ENCODE measurements at regions not wholly inside any gene's neighbourhood (a gene's known extent, or its start where the extent isn't known, plus 50 kb on each side); places are given as distances from the start of the nearest gene placed in this dataset.

DNA sequence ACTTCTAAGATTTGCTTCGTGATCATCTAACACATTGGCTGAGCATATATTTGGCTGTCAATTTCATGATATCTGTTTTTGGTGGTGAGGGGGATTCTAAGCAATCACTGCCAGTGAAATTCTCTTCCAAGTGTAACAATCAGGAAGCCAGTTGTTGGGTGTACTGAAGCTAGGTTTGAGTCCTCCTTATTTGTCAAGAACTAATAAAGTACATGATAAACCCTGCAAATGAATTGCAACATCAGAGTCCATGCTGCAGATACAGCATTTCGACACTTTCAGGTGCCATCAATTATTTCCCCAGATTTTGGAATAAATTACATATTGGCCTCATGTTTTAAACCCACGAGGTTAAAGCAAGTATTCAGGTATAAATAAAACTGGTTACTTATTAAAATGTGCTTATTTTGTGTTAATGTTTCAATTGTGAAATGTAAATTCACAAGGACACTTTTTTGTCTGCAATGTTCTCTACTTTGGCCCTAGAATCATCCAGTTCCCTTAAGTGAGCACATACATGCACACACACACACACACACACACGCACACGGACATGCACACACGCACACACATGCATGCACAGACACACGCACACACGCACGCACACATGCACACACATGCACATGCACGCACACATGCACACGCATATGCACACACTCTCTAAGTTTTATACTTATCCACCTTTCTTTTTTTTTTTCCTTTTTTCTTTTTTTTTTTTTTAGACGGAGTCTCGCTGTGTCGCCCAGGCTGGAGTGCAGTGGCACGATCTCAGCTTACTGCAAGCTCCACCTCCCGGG, 510.2 kb upstream of the KLF6 start:
- no peak overlapping the region for H3K27ac ChIP-seq
- TF ChIP-seq, protein P1, sequence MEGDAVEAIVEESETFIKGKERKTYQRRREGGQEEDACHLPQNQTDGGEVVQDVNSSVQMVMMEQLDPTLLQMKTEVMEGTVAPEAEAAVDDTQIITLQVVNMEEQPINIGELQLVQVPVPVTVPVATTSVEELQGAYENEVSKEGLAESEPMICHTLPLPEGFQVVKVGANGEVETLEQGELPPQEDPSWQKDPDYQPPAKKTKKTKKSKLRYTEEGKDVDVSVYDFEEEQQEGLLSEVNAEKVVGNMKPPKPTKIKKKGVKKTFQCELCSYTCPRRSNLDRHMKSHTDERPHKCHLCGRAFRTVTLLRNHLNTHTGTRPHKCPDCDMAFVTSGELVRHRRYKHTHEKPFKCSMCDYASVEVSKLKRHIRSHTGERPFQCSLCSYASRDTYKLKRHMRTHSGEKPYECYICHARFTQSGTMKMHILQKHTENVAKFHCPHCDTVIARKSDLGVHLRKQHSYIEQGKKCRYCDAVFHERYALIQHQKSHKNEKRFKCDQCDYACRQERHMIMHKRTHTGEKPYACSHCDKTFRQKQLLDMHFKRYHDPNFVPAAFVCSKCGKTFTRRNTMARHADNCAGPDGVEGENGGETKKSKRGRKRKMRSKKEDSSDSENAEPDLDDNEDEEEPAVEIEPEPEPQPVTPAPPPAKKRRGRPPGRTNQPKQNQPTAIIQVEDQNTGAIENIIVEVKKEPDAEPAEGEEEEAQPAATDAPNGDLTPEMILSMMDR (conservative IDR thresholded peaks at IDR 0.05) = no peak
- no peak for TF ChIP-seq EZH2 (IDR thresholded peaks at IDR 0.05; ENCODE audit: low read depth)
- POLR2A ChIA-PET (ENCODE audit: unreplicated experiment) = no interaction called here
- H3F3A ChIP-seq (ENCODE audit: insufficient read depth, low read depth) = no peaks in the 10 kb centered on the region
- no TSS peak for BruUV-seq (replicated peaks)
- CTCF ChIA-PET = no interaction called here
- H3K36me3 ChIP-seq (ENCODE audit: low read depth) = no peaks in the 10 kb centered on the region
- DNase-seq = no peak
- no peaks in the 10 kb centered on the region for H3K4me1 ChIP-seq (replicated peaks; ENCODE audit: insufficient read depth)
- H2AFZ ChIP-seq = no peak overlapping the region
- H3K9me3 ChIP-seq (ENCODE audit: insufficient read depth, low read depth) = no peaks in the 10 kb centered on the region
- no peak overlapping the region for H3K4me2 ChIP-seq
- H3K4me3 ChIP-seq = no peak overlapping the region
- no peaks in the 10 kb centered on the region for H3K27me3 ChIP-seq (ENCODE audit: insufficient read depth, low read depth)
- H3K9me2 ChIP-seq (ENCODE audit: insufficient read depth) = no peaks in the 10 kb centered on the region
- intact Hi-C loops (cut with micrococcal nuclease; ENCODE audit: unreplicated experiment) = no loop called here
- H3K79me2 ChIP-seq (ENCODE audit: low read depth) = no peaks in the 10 kb centered on the region
- no peaks in the 10 kb centered on the region for H4K20me1 ChIP-seq (ENCODE audit: insufficient read depth)

DNA sequence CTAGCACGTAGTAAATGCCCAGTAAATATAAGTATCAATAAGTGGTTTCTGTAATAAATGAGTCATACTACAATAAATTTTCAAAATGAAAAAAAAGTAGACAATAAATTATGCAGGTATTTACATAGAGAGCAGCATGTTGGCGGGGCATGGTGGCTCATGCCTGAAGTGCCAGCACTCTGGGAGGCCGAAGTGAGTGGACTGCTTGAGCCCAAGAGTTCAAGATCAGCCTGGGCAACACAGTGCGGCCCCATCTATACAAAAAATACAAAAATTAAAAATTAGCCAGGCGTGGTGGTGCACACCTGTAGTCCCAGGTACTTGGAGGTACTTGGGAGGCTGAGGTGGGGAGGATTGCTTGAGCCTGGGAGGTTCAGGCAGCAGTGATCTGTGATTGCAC, 509.3 kb upstream of the KLF6 start:
- Histone ChIP-seq H4K20me1 (ENCODE audit: insufficient read depth) (no peaks in the 10 kb centered on the region), H3K36me3 (ENCODE audit: low read depth) (no peaks in the 10 kb centered on the region), H3K27me3 (ENCODE audit: insufficient read depth, low read depth) (no peaks in the 10 kb centered on the region), H2AFZ (no peak overlapping the region), H3K4me3 (no peak overlapping the region), H3K9me2 (ENCODE audit: insufficient read depth) (no peaks in the 10 kb centered on the region), H3K4me1 (replicated peaks; ENCODE audit: insufficient read depth) (no peaks in the 10 kb centered on the region), H3K27ac (no peak overlapping the region), H3F3A (ENCODE audit: insufficient read depth, low read depth) (no peaks in the 10 kb centered on the region), H3K79me2 (ENCODE audit: low read depth) (no peaks in the 10 kb centered on the region), H3K4me2 (no peak overlapping the region), H3K9me3 (ENCODE audit: insufficient read depth, low read depth) (no peaks in the 10 kb centered on the region)
- intact Hi-C loops (cut with micrococcal nuclease; ENCODE audit: unreplicated experiment) = no loop called here
- DNase-seq = no peak
- ChIA-PET POLR2A (ENCODE audit: unreplicated experiment) (no interaction called here), CTCF (no interaction called here)
- BruUV-seq (replicated peaks) = no TSS peak
- TF ChIP-seq, protein P1 (conservative IDR thresholded peaks at IDR 0.05) = no peak
- TF ChIP-seq EZH2 (IDR thresholded peaks at IDR 0.05; ENCODE audit: low read depth) = no peak

DNA sequence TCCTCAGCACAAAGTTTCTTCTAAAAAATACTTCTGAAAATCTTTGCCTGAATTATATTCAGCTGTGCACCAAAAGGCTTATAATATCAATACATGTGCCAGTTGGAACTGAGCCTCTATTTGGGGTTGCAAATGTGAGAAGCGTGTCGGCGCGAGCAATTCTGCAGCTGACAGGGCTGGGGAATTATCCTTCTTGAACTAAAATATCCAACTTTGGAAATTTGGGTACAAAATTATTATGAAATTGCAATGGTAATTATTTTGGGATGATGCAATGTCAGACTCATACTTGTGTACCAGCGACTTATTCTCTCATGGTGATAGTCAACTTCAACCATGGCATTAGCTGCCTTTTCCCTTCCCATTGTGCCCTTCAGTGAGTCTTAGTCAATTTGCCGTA, 507.0 kb upstream of the KLF6 start:
- Histone ChIP-seq H3K36me3 (ENCODE audit: low read depth) (no peaks in the 10 kb centered on the region), H4K20me1 (ENCODE audit: insufficient read depth) (no peaks in the 10 kb centered on the region), H2AFZ (no peak overlapping the region), H3K4me1 (replicated peaks; ENCODE audit: insufficient read depth) (no peaks in the 10 kb centered on the region), H3K79me2 (ENCODE audit: low read depth) (no peaks in the 10 kb centered on the region), H3K4me3 (no peak overlapping the region), H3K9me3 (ENCODE audit: insufficient read depth, low read depth) (no peaks in the 10 kb centered on the region), H3K27me3 (ENCODE audit: insufficient read depth, low read depth) (no peaks in the 10 kb centered on the region), H3F3A (ENCODE audit: insufficient read depth, low read depth) (no peaks in the 10 kb centered on the region), H3K9me2 (ENCODE audit: insufficient read depth) (no peaks in the 10 kb centered on the region), H3K4me2 (no peak overlapping the region), H3K27ac (no peak overlapping the region)
- intact Hi-C loops (cut with micrococcal nuclease; ENCODE audit: unreplicated experiment) = no loop called here
- ChIA-PET POLR2A (ENCODE audit: unreplicated experiment) (no interaction called here), CTCF (no interaction called here)
- no TSS peak for BruUV-seq (replicated peaks)
- no peak for DNase-seq
- TF ChIP-seq, protein P1 (conservative IDR thresholded peaks at IDR 0.05) = no peak
- no peak for TF ChIP-seq EZH2 (IDR thresholded peaks at IDR 0.05; ENCODE audit: low read depth)
